Muscle layer of duodenum (tissue), 2 donors: ENCODE measurements at regions not wholly inside any gene's neighbourhood (a gene's known extent, or its start where the extent isn't known, plus 50 kb on each side); places are given as distances from the start of the nearest gene placed in this dataset.

Experiments
- H3K27ac ChIP-seq: one replicate; pipeline ENCODE4 v1.7.0; 2013; ENCODE audit warnings: mild to moderate bottlenecking, low read length
- H3K27me3 ChIP-seq: one replicate; pipeline ENCODE4 v1.7.0; 2013; ENCODE audit warnings: low read depth, mild to moderate bottlenecking, control low read depth, low read length
- H3K36me3 ChIP-seq, 2 donors: one replicate each; pipeline ENCODE4 v1.7.0; 2013; ENCODE audit warnings: low read length in 2 of 2, control low read depth in 1 of 2, mild to moderate bottlenecking in 1 of 2; ENCODE audit not compliant: insufficient read depth in 2 of 2, control insufficient read depth in 1 of 2
- H3K4me1 ChIP-seq, 2 donors: one replicate each; pipeline ENCODE4 v1.7.0; 2013; ENCODE audit warnings: low read length in 2 of 2, mild to moderate bottlenecking in 2 of 2, control low read depth in 1 of 2, moderate library complexity in 1 of 2; ENCODE audit not compliant: insufficient read depth in 2 of 2, control insufficient read depth in 1 of 2
- H3K4me3 ChIP-seq, 2 donors: one replicate each; pipeline ENCODE4 v1.7.0; 2013; ENCODE audit warnings: low read length in 2 of 2, low read depth in 1 of 2, mild to moderate bottlenecking in 1 of 2
- H3K9me3 ChIP-seq, 2 donors: one replicate each; pipeline ENCODE4 v1.7.0; 2013; ENCODE audit warnings: low read length in 2 of 2, control low read depth in 1 of 2, mild to moderate bottlenecking in 1 of 2; ENCODE audit not compliant: control insufficient read depth in 1 of 2
- donor health status: healthy.

GRCh38 chr6:155975506-155975905 lies 519.9 kb upstream of the NOX3 start:
- H3K9me3 ChIP-seq: no peaks in the 10 kb centered on the region
- no peaks in the 10 kb centered on the region for H3K27me3 ChIP-seq
- no peak overlapping the region for H3K27ac ChIP-seq
- H3K36me3 ChIP-seq: no peaks in the 10 kb centered on the region
- H3K4me1 ChIP-seq: peaks cover 0 to 2% of the 10 kb centered on the region in 2 donors
- H3K4me3 ChIP-seq: no peak overlapping the region

- no peaks in the 10 kb centered on the region for H3K36me3 ChIP-seq
- no peaks in the 10 kb centered on the region for H3K27me3 ChIP-seq
- no peaks in the 10 kb centered on the region for H3K9me3 ChIP-seq
- H3K4me3 ChIP-seq: no peak overlapping the region
- no peaks in the 10 kb centered on the region for H3K4me1 ChIP-seq
- no peak overlapping the region for H3K27ac ChIP-seq
Measured at GRCh38 chr6:155974811-155975323, 519.2 kb upstream of the NOX3 start.

- Histone ChIP-seq H3K4me3 (no peak overlapping the region), H3K27me3 (no peaks in the 10 kb centered on the region), H3K27ac (no peak overlapping the region), H3K36me3 (no peaks in the 10 kb centered on the region), H3K9me3 (no peaks in the 10 kb centered on the region), H3K4me1 (no peaks in the 10 kb centered on the region)
Measured at GRCh38 chr6:155974359-155974758, 518.7 kb upstream of the NOX3 start.

DNA sequence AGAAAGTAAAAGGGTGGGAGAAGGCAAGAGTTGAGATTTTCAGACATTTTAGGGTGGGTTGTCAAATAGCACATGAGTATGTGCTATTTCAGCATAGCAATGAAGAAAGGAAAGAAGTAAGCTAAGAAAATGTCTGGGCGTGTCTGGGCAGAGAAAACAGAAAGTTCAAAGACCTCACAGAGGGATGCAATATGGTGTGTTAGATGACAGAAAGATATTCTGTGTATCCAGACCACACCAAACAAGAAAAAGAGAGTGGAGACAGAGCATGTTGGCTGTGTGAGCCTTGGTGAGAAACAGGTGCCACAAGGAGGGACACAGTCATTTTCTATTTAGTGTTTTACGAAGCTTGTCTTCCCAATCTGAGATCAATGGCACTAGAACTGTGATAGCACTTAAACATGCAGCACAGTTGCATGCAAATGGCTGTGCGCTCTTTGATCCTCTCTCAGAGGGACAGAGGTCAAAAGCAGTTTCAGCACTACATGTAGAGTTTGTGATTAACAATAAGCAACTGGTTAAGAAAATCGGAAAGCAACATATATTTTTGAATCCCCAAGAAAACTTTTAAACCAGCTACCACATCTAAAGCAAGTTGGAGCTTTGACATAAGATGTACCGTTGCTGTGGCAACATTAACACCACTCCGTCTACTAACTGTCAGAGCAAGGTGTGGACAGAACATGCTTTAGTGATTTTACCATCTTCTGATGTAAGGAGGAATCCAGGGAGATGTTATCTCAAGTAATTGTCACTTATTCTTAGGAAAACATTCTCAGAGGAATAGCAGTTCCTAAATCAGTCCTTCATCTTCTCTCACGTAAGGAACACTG lies 515.5 kb upstream of the NOX3 start:
- Histone ChIP-seq H3K9me3 (no peaks in the 10 kb centered on the region), H3K4me1 (no peaks in the 10 kb centered on the region), H3K36me3 (no peaks in the 10 kb centered on the region), H3K27me3 (no peaks in the 10 kb centered on the region), H3K27ac (no peak overlapping the region), H3K4me3 (no peak overlapping the region)

- H3K9me3 ChIP-seq: no peaks in the 10 kb centered on the region
- H3K36me3 ChIP-seq: no peaks in the 10 kb centered on the region
- no peaks in the 10 kb centered on the region for H3K27me3 ChIP-seq
- no peaks in the 10 kb centered on the region for H3K4me1 ChIP-seq
- H3K27ac ChIP-seq: no peak overlapping the region
- H3K4me3 ChIP-seq: no peak overlapping the region
Measured at GRCh38 chr6:155970472-155970871, 514.8 kb upstream of the NOX3 start.

- no peaks in the 10 kb centered on the region for H3K27me3 ChIP-seq
Measured at GRCh38 chr6:155968921-155969320, 513.3 kb upstream of the NOX3 start.

GRCh38 chr6:155967322-155967721 lies 511.7 kb upstream of the NOX3 start:
- H3K4me1 ChIP-seq: no peaks in the 10 kb centered on the region
- H3K27ac ChIP-seq: no peak overlapping the region
- no peaks in the 10 kb centered on the region for H3K27me3 ChIP-seq
- H3K4me3 ChIP-seq: no peak overlapping the region
- H3K9me3 ChIP-seq: no peaks in the 10 kb centered on the region
- H3K36me3 ChIP-seq: no peaks in the 10 kb centered on the region

More at GRCh38 chr6:155968921-155969320, 513.3 kb upstream of the NOX3 start:
- Histone ChIP-seq H3K36me3 (no peaks in the 10 kb centered on the region), H3K4me1 (no peaks in the 10 kb centered on the region), H3K4me3 (no peak overlapping the region), H3K27ac (no peak overlapping the region), H3K9me3 (no peaks in the 10 kb centered on the region)

DNA sequence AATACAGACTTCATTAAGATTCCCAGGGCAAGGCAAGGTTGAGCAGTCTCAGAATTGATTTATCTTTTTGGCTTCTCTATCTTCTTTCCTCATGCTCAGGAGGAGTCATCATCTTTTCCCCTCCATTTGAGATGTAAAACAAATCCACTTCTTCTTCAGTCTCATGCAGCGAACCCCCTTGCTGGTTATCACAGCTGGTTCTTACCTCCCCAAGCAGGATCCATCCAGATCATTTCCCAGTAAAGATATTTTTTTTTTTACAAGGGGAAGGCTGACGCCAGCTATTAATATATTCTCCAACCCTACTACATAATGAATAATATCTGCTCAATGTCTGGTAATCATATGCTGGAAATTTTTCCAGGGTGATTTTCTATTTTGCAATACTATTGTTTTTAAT lies 508.9 kb upstream of the NOX3 start:
- H3K27me3 ChIP-seq: no peaks in the 10 kb centered on the region
- H3K36me3 ChIP-seq: no peaks in the 10 kb centered on the region
- H3K4me1 ChIP-seq: no peaks in the 10 kb centered on the region
- no peaks in the 10 kb centered on the region for H3K9me3 ChIP-seq
- no peak overlapping the region for H3K27ac ChIP-seq
- H3K4me3 ChIP-seq: no peak overlapping the region

GRCh38 chr6:155962276-155962675 lies 506.6 kb upstream of the NOX3 start:
- no peaks in the 10 kb centered on the region for H3K36me3 ChIP-seq
- H3K4me3 ChIP-seq: no peak overlapping the region
- H3K9me3 ChIP-seq: no peaks in the 10 kb centered on the region
- H3K27me3 ChIP-seq: no peaks in the 10 kb centered on the region
- no peak overlapping the region for H3K27ac ChIP-seq
- no peaks in the 10 kb centered on the region for H3K4me1 ChIP-seq

- no peaks in the 10 kb centered on the region for H3K36me3 ChIP-seq
- no peak overlapping the region for H3K4me3 ChIP-seq
- no peaks in the 10 kb centered on the region for H3K9me3 ChIP-seq
- no peaks in the 10 kb centered on the region for H3K27me3 ChIP-seq
- H3K4me1 ChIP-seq: no peaks in the 10 kb centered on the region
- H3K27ac ChIP-seq: no peak overlapping the region
Measured at GRCh38 chr6:155959898-155960495, 504.4 kb upstream of the NOX3 start.

GRCh38 chr6:155958550-155958949 lies 502.9 kb upstream of the NOX3 start:
- no peaks in the 10 kb centered on the region for H3K4me1 ChIP-seq
- no peak overlapping the region for H3K27ac ChIP-seq
- H3K4me3 ChIP-seq: no peak overlapping the region
- H3K27me3 ChIP-seq: no peaks in the 10 kb centered on the region
- H3K9me3 ChIP-seq: no peaks in the 10 kb centered on the region
- H3K36me3 ChIP-seq: no peaks in the 10 kb centered on the region
